ENCODE measurements at regions not wholly inside any gene's neighbourhood (a gene's known extent, or its start where the extent isn't known, plus 50 kb on each side); places are given as distances from the start of the nearest gene placed in this dataset.
"Not testable (repeated sequence)": the region's sequence is repeated elsewhere in the genome, so short reads cannot be mapped to it uniquely, and the experiment has no call there.

DNA sequence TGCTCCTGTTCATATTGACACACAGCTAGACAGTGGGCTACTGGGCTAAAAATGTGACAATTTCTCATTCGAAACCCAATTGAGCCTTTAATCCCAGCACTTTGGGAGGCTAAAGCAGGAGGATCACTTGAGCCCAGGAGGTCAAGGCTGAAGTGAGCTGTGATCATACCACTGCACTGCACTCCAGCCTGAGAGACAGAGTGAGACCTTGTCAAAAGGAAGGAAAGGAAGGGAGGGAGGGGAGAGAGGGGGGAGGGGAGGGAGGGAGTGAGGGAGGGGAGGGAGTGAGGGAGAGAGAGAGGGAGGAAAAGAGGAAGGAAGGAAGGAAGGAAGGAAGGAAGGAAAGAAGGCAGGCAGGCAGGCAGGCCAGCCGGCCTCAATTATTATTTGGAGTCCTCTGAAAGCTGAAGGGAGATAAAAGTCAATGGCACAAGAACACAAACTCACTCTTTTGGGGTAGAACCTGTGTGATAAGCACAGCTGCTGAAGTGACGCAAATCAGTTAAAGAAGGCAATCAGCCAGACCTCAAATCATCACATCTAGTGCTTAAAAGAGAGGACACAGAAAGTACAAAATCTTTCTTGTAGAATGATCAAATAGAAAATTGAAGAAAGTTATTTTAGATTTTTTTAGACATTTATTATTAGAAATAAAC lies 98.1 kb downstream of the CCDC71L start:
- DNase-seq (ENCODE audit: low read depth in 2 of 2) = no peak

DNA sequence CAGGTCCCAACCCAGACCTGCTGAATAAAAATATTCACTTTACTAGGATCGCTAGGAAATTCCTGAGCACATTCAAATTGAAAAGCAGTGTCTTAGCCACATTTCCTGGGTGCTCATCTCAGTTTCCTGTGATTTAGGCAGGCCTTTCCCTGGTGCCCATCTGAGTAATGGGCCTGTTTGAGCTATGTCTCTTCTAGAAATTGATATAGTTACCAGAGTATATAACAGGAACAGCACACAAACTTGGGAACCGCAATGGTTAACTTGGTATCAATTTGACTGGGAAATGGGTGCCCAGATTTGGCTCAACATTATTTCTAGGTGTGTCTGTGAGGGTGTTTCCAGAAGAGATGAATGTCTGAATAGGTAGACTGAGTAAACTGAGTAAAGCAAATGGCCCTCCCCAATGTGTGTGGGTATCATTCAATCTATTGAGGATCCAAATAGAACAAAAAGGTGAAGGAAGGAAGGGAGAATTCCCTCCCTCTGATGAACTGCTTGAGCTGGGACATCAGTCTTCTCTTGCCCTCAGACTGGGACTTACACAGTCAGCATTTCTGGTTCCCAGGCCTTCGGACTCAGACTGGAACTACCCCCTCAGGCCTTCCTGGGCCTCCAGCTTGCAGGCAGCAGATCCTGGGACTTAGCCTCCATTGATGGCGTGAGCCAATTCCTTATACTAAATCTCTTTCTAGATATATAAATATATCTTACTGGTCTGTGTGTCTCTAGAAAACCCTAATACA lies 99.1 kb downstream of the CCDC71L start:
- no peak for DNase-seq (ENCODE audit: low read depth in 2 of 2)

DNA sequence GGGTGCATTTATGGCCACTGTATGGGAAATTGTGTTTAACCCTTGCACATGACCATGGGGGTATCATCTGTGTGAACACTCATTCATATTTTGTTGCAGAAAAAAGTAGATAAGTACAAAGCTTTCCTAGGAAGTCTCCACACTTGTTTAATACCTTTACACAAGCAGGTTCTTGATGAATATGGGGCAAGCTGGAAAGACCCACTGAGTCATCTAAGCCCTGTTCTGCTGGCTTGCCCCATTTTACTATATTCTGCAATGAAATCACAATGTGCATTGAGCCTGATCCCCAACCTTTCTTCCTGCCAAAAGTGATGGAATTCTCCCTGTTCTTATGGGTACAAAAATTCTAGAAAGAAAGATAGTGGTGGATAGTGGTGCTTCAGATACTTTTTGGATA lies 99.8 kb downstream of the CCDC71L start:
- no peak for DNase-seq (ENCODE audit: low read depth in 2 of 2)

DNA sequence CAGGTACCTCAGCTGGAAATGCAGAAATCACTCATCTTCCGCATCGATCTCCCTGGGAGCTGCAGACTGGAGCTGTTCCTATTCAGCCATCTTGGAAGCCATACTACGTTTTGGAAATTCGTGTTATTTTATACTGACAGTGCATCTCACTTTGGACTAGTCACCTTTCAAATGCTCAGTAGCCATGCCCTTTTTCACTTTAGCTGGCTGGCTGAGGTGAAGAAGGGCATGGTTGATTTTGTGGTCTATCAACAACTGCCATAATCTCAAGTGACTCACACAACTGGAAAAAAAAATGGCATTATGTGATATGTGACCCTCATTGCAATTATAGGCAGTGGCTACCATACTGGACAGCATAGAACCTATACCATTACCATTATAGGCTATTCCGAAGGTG lies 100.5 kb downstream of the CCDC71L start:
- no peak for DNase-seq (ENCODE audit: low read depth in 2 of 2)

DNA sequence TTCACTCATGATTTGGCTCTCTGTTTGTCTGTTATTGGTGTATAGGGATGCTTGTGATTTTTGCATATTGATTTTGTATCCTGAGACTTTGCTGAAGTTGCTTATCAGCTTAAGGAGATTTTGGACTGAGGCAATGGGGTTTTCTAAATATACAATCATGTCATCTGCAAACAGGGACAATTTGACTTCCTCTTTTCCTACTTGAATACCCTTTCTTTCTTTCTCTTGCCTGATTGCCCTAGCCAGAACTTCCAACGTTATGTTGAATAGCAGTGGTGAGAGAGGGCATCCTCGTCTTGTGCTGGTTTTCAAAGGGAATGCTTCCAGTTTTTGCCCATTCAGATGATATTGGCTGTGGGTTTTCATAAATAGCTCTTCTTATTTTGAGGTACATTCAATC lies 104.7 kb downstream of the CCDC71L start:
- not testable (repeated sequence) for DNase-seq (ENCODE audit: low read depth in 2 of 2)

DNA sequence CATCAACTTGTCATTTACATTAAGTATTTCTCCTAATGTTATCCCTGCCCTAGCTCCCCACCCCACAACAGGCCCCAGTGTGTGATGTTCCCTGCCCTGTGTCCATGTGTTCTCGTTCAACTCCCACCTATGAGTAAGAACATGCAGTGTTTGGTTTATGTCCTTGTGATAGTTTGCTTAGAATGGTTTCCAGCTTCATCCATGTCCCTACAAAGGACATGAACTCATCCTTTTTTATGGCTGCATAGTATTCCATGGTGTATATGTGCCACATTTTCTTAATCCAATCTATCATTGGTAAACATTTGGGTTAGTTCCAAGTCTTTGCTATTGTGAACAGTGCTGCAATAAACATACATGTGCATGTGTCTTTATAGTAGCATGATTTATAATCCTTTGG lies 106.3 kb downstream of the CCDC71L start:
- DNase-seq (ENCODE audit: low read depth in 2 of 2) = not testable (repeated sequence)

DNA sequence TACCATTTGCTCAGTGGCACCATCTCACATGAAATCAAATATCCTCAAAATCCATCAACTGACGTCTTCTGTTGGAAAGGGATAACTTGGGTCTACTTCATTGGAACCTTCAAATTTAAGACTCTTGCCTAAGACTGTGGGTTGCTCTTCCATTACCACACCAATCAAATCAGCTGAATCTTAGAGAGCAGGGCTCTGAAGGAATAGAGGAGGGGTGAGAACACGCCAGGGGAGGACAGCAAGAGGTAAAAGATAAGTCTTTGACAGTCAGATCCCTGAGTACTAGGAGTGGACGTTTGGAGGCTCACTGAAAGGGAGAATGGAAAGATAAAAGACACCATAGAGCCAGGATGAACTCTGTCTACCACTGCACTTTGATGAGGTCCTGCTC lies 107.5 kb downstream of the CCDC71L start:
- DNase-seq (ENCODE audit: low read depth in 2 of 2) = no peak

DNA sequence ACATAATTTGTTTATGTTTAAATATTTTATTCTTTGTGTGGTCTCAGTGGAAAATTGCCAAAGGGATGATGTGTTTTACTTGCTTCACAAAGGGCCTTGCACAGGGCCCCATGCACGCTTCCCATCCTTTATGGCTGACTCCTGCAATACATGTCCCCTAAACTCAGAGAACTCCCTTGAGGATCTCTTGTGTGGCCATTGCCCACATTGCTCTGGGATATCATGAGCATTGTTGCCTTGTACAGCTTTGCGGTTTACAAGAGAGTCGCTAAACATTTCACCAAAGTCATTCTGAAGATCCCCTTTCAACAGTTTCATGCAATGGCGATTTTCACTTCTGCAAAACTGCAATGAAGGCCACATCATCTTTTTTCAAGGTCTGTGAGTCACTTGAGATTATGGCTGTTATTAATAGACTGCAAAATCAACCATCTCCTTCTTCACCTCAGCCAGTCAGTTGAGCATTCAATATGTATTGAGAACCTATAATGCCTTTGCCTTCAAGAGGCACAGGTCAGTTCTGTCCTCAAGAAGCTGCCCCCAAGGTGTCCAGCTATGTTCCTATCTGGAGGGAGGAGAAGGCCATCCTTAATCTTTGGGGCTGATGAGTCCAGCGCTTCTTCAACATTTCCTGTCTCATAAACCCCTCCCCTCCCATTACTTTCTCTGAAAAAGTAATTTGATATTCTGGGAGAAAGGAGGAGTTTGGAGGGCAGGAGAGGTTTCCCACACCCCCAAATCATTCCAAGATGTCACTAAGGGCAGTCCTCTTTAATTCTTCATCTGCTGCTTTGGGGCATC lies 108.1 kb downstream of the CCDC71L start:
- DNase-seq (ENCODE audit: low read depth in 2 of 2) = no peak

DNA sequence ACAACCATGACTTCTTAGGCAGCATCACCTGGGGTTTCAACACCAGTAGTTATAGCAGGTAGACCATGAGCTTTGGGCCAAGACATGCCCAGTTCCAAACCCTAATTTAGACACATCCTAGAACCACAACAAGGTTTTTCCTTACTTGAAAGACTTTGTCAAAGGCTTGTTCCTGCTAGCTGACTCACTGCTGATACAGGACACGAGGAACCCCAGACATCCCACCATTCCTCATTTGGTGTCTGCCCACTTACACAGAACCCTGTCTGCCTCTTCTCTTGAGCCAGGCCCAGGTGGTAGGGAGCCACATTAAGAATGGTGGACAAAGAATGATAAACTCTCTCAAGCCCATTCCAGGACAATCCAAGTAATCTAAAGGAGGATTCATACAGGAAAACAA lies 109.0 kb downstream of the CCDC71L start:
- DNase-seq (ENCODE audit: low read depth in 2 of 2) = no peak

DNA sequence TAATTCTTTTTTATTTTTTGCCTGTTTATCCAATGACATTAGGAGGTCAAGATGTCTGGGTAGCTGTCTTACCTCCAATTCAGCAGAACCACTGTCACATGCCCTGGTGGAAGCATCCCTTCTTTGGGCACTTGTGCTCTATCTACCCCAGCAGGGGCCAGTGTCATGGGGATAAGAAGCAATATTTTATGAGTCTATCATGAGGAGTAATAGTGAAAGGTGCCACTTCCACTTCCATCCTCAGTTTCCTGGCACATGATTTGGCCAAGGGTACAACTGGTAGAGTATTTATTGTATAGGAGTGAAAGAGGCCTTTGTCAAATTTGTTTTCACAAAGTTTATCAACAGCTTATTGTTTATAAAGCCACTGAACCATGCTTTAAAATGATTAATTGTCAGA lies 112.5 kb downstream of the CCDC71L start:
- no peak for DNase-seq (ENCODE audit: low read depth in 2 of 2)

DNA sequence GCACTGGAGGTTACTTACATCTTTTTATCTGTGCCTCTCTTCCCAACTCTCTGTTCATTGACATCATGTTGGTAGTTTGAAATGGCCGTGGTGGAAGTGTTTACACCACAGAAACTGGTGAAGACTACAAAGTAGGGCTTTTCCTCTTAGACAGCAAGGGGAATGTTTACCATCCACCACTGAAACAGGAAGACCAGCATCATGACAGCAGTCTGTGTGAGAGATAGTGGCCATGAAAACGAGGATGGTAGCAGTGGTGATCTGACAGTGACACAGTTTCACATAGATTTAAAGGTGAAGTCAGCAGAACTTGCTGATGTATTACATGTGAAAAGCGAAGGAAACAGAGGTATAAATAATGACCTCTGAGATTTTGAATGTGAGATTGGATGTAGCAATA lies 115.7 kb downstream of the CCDC71L start:
- no peak for DNase-seq (ENCODE audit: low read depth in 2 of 2)

DNA sequence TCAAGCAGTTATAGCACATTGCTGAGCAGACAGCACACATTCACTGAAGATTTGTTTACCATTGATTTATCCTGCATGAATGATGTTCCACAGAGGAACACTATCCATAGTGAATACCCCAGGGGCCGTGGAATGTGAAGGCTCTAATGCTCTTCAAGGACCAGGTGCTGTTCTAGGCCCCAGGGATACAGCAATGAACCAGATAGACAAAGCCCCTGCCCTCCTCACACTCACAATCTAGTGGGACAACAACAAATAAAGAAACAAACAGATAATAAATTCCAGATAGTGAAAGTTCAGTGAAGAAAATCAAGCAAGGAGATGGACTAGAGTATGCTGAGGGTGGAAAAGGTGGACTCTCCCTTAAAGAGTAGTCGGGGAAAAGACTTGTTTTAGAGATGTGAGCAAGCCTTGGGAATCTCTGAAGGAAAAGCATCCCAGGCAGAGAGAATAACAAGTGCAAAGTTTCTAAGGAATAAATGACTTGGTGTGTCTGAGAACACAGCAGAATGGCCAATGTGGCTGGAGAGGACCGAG lies 117.7 kb downstream of the CCDC71L start:
- no peak for DNase-seq (ENCODE audit: low read depth in 2 of 2)

DNA sequence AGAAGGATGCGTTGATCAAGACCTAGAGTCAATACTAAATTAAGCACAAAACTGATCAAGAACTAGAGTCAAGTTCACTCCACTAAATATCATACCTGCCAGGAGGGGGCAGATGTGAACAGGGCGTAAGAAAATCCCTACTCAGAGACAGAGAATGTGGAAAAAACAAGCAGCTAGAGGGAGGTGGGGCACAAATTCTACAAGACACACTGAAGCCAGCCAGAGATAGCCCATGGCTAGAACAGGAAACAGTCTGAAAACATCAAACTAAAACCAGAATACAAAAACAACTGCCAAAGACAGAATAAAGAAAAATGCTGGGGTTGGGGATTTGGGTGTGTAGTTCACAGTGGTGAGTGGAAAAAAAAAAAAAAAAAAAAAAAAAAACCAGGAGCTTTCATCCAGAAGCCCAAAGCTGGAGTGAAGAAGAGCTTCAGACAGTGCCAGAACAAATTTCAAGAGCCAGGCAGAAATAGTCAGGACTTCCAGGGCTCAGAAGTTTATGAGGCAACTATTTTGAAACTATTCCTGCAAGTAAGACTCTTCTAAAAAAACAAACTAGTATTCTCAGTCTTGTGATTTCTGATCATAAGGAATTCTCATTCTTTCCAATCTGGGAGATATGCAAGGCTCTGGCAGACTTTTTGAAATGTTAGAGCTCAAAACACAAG lies 118.3 kb downstream of the CCDC71L start:
- DNase-seq (ENCODE audit: low read depth in 2 of 2) = no peak

DNA sequence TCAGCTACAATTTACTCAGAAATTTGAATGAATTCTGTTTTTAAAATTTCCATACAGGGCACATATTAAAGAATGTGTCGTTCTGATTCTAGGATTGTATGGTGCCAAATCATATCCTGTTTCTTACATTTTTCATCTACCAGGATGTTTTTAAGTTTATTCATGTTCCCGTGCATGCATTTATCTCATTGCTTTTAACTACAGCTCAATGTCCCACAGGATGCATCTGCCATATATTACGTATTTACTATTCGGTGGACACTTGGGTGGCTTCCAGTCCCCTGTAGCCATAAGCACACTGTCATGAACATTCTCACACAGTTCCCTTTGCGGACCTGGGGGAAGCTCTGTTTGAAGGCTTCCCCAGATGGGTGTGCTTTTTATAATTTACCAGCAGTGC lies 122.3 kb downstream of the CCDC71L start:
- no peak for DNase-seq (ENCODE audit: low read depth in 2 of 2)

DNA sequence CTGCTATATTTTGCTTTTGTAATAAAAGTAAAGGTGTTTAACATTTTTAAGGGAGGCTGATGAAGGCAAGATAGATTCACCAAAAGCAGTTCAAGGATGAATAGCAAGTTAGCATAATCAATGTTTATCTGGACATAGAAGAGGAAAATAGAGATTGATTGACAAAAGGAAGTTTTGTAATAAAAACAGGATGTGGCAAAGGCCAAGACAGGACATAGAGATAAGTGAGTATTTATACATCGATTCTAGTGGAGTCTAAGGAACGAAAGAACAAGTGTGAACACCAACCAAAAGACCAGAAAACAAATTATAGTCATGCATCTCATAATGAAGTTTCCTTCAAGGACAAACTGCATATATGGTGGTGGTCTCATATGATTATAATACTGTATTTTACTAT lies 123.8 kb downstream of the CCDC71L start:
- no peak for DNase-seq (ENCODE audit: low read depth in 2 of 2)

DNA sequence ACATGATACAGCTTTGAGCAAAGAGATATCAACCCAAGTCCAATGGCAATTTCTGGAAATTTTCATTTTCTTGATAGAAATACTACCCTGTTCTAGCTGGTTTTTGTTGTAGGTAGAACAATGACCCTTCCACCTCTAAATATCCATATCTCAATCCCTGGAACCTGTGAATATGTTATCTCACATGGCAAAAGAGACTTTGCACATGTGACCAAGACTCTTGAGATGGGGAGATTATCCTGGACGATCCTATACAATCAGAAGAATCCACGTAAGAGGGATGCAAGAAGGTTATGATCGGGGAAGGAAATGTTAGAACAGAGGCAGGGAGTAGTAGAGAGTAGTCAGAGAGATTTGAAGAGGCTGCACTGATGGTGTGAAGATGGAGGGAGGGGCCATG lies 124.9 kb downstream of the CCDC71L start:
- DNase-seq (ENCODE audit: low read depth in 2 of 2) = no peak

DNA sequence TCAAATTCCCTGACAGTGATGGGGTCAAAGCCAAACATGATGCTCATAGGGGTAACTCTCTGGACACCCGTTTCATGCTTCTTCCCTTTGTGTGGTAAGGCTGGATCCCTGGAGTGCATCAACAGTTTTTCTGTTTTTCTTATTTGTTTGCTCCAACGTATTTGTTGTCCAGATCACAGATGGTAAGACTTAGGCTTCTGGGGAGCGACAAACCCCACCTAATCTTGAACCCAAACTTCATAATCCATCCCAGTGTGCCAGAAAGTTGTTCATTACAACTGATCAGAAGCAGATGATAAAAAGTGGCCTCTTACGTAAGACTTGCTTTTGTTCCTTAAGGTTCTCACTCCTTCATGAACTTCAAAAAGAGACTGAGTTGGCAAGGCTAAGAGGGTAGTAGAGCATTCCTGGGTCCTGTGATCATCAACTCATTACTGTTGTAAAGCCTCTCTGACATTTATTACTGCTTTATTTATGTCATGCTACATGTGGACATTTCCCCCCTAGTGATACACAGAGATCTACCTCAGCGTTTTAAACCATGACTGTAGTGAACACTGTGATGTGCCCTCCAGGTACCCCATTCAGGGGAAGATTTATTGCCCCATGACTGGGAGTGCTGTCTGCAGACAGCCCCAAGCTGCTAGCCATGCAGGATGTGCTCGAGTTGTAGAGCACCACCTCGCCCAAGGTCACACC lies 125.6 kb downstream of the CCDC71L start:
- no peak for DNase-seq (ENCODE audit: low read depth in 2 of 2)

DNA sequence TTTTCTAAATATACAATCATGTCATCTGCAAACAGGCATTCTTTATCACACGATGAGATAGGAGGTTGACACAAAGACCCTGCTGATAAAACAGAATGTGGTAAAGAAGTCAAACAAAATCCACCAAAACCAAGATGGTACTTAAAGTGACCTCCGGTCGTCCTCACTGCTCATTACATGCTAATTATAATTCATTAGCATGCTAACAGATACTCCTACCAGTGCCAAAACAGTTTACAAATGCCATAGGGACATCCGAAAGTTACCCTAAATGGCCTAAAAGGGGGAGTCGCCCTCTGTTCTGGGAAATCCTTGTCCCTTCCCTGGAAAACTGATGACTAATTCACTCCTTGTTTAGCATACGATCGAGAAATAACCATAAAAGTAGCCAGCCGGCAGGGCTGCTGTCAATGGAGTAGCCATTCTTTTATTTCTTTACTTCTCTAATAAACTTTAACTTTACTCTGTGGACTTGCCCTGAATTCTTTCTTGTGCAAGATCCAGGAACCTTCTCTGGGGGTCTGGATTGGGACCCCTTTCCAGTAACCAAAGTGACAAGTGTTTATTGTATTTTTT lies 126.6 kb downstream of the CCDC71L start:
- DNase-seq (ENCODE audit: low read depth in 2 of 2) = no peak

DNA sequence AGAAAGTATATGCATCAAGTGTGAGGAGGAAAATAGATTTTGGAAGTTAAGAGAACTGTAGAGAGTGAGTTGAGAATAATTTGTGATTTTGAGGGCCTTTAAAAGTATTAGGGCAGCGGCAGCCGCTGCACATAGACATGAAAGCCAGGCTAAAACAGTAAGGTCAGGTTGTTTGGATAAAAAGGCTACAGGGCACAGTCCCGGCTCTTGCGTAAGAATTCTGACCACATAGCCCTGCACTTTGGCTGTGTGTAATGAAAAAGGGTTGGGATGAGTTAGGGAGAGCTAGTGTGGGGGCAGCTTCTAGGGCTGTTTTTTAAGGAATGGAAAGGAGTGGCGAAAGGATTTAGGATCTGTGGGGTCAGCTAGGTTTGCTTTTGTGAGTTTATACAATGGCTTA lies 130.8 kb downstream of the CCDC71L start:
- not testable (repeated sequence) for DNase-seq (ENCODE audit: low read depth in 2 of 2)

DNA sequence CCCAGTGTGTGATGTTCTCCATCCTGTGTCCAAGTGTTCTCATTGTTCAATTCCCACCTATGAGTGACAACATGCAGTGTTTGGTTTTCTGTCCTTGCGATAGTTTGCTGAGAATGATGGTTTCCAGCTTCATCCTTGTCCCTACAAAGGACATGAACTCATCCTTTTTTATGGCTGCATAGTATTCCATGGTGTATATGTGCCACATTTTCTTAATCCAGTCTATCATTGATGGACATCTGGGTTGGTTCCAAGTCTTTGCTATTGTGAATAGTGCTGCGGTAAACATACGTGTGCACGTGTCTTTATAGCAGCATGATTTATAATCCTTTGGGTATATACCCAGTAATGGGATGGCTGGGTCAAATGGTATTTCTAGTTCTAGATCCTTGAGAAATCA lies 134.3 kb downstream of the CCDC71L start:
- DNase-seq (ENCODE audit: low read depth in 2 of 2) = not testable (repeated sequence)

DNA sequence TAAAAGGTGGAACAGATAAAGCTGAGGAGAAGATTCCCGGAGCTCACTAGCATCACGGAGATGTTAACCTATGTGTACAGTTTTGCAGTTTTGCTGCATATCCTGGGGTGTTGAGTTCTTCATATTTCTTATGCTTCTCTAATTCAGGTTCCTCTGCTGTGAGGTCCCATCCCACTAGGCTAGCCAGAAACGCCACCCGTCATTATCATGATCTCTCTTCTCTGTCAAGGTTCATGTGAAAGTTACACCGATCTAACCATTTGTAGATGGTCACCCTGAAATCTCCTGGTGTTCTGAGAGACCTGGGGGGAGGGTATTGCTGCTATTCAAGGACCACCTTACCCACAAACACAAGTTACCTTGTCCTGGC lies 136.3 kb downstream of the CCDC71L start:
- no peak for DNase-seq (ENCODE audit: low read depth in 2 of 2)
